ENCODE measurements at regions not wholly inside any gene's neighbourhood (a gene's known extent, or its start where the extent isn't known, plus 50 kb on each side); places are given as distances from the start of the nearest gene placed in this dataset.

GRCh38 chrX:81586096-81586495 lies 384.2 kb downstream of the SH3BGRL start:
- H3K4me3 ChIP-seq (ENCODE audit: low read depth, low read length): no peak overlapping the region
- DNase-seq (ENCODE audit: low read depth): no peak
- TF ChIP-seq, protein P1, sequence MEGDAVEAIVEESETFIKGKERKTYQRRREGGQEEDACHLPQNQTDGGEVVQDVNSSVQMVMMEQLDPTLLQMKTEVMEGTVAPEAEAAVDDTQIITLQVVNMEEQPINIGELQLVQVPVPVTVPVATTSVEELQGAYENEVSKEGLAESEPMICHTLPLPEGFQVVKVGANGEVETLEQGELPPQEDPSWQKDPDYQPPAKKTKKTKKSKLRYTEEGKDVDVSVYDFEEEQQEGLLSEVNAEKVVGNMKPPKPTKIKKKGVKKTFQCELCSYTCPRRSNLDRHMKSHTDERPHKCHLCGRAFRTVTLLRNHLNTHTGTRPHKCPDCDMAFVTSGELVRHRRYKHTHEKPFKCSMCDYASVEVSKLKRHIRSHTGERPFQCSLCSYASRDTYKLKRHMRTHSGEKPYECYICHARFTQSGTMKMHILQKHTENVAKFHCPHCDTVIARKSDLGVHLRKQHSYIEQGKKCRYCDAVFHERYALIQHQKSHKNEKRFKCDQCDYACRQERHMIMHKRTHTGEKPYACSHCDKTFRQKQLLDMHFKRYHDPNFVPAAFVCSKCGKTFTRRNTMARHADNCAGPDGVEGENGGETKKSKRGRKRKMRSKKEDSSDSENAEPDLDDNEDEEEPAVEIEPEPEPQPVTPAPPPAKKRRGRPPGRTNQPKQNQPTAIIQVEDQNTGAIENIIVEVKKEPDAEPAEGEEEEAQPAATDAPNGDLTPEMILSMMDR (IDR thresholded peaks at IDR 0.05; ENCODE audit: control insufficient read depth, extremely low read depth, insufficient read depth): no peak

- TF ChIP-seq, protein P1 (IDR thresholded peaks at IDR 0.05; ENCODE audit: control insufficient read depth, extremely low read depth, insufficient read depth): no peak
- no peak for DNase-seq (ENCODE audit: low read depth)
- H3K4me3 ChIP-seq (ENCODE audit: low read depth, low read length): no peak overlapping the region
These were observed 414.1 kb downstream of the SH3BGRL start for GRCh38 chrX:81615979-81616378.

DNA sequence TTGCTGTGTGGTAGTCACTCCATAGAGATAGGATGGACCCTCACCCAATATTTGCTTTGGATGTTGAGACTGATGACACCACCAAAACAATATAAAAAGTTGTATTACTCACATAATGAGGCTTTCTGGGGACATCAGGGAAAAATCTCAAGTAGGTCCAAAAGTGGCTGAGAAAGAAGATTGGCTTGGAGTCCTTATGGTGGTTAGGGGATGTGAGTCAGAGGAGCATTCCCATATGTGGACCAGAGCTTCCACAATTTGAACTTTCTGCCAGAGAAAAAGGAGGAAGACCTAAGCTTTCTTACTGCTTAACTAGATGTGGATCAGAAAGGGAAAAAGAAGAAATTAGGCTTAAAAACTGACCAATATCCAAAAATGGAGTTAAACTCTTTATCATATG lies 460.5 kb downstream of the SH3BGRL start:
- DNase-seq (ENCODE audit: low read depth): no peak
- TF ChIP-seq, protein P1 (IDR thresholded peaks at IDR 0.05; ENCODE audit: control insufficient read depth, extremely low read depth, insufficient read depth): no peak
- no peak overlapping the region for H3K4me3 ChIP-seq (ENCODE audit: low read depth, low read length)

DNA sequence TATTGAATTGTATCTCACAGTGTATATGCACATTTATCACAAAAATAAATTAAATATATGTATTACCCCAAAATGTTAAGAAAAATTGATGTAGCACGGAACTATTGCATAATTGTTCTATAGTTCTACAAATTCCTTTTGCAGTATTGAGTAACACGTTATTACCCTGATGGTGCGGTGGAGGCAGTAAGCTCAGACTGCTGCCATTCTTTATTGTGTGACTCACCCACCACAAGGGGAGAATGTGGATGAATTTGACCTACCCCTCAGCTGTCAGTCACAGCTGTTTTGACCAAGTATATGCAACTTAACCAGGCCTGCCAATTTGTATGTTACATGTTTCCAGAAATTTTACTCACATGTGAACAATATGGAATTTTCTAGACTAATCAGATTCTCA lies 506.6 kb downstream of the SH3BGRL start:
- no peak overlapping the region for H3K4me3 ChIP-seq (ENCODE audit: low read depth, low read length)
- DNase-seq (ENCODE audit: low read depth): no peak
- TF ChIP-seq, protein P1 (IDR thresholded peaks at IDR 0.05; ENCODE audit: control insufficient read depth, extremely low read depth, insufficient read depth): no peak

DNA sequence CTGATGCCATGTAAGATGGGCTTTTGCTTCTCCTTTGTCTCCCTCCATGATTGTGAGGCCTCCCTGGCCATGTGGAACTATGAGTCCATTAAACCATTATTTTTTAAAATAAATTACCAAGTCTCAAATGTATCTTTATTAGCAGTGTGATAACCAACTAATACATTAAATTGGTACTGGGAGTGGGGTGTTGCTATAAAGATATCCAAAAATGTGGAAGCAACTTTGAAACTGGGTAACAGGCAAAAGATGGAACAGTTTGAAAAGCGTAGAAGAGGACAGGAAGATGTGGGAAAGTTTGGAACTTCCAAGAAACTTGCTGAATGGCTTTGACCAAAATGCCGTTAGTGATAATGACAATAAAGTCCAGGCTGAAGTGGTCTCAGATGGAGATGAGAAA lies 526.7 kb downstream of the SH3BGRL start:
- H3K4me3 ChIP-seq (ENCODE audit: low read depth, low read length): no peak overlapping the region
- DNase-seq (ENCODE audit: low read depth): no peak
- TF ChIP-seq, protein P1 (IDR thresholded peaks at IDR 0.05; ENCODE audit: control insufficient read depth, extremely low read depth, insufficient read depth): no peak

GRCh38 chrX:81729269-81729777 lies 527.4 kb downstream of the SH3BGRL start:
- TF ChIP-seq, protein P1 (IDR thresholded peaks at IDR 0.05; ENCODE audit: control insufficient read depth, extremely low read depth, insufficient read depth): no peak
- DNase-seq (ENCODE audit: low read depth): no peak
- H3K4me3 ChIP-seq (ENCODE audit: low read depth, low read length): no peak overlapping the region

GRCh38 chrX:81779701-81780100 lies 577.8 kb downstream of the SH3BGRL start:
- DNase-seq (ENCODE audit: low read depth): no peak
- TF ChIP-seq, protein P1 (IDR thresholded peaks at IDR 0.05; ENCODE audit: control insufficient read depth, extremely low read depth, insufficient read depth): no peak
- no peak overlapping the region for H3K4me3 ChIP-seq (ENCODE audit: low read depth, low read length)
